ENCODE measurements at regions not wholly inside any gene's neighbourhood (a gene's known extent, or its start where the extent isn't known, plus 50 kb on each side); places are given as distances from the start of the nearest gene placed in this dataset.

GRCh38 chr14:53495846-53496343, 342.8 kb upstream of the DDHD1 start:
- ChIA-PET POLR2A (ENCODE audit: unreplicated experiment) (no interaction called here), CTCF (no interaction called here)
- no peak overlapping the region for H3K27ac ChIP-seq
- TF ChIP-seq CTCF (conservative IDR thresholded peaks at IDR 0.05) (no peak), EZH2 (IDR thresholded peaks at IDR 0.05; ENCODE audit: low read depth) (no peak)
- H3K4me3 ChIP-seq = no peak overlapping the region
- no peaks in the 10 kb centered on the region for H3F3A ChIP-seq (ENCODE audit: insufficient read depth, low read depth)
- BruUV-seq (replicated peaks) = no TSS peak
- H3K4me2 ChIP-seq = no peak overlapping the region
- no peaks in the 10 kb centered on the region for H3K79me2 ChIP-seq (ENCODE audit: low read depth)
- H3K27me3 ChIP-seq (ENCODE audit: insufficient read depth, low read depth) = no peaks in the 10 kb centered on the region
- peaks cover 5% of the 10 kb centered on the region; the same call in 1 of the 2 replicates for H3K9me2 ChIP-seq (ENCODE audit: insufficient read depth)
- 0 out of 2 replicates have a peak, but pooled peaks cover 3% of the 10 kb centered on the region for H3K4me1 ChIP-seq (replicated peaks; ENCODE audit: insufficient read depth)
- DNase-seq = no peak
- no peaks in the 10 kb centered on the region for H4K20me1 ChIP-seq (ENCODE audit: insufficient read depth)
- no peaks in the 10 kb centered on the region for H3K9me3 ChIP-seq (ENCODE audit: insufficient read depth, low read depth)
- H3K36me3 ChIP-seq (ENCODE audit: low read depth) = no peaks in the 10 kb centered on the region
- H2AFZ ChIP-seq = no peak overlapping the region
- intact Hi-C loops (cut with micrococcal nuclease; ENCODE audit: unreplicated experiment) = no loop called here

- Histone ChIP-seq H3K4me2 (no peak overlapping the region), H3K79me2 (ENCODE audit: low read depth) (no peaks in the 10 kb centered on the region), H3K27ac (no peak overlapping the region), H3K36me3 (ENCODE audit: low read depth) (no peaks in the 10 kb centered on the region), H4K20me1 (ENCODE audit: insufficient read depth) (no peaks in the 10 kb centered on the region), H3K4me1 (replicated peaks; ENCODE audit: insufficient read depth) (0 out of 2 replicates have a peak, but pooled peaks cover 3% of the 10 kb centered on the region), H3K9me2 (ENCODE audit: insufficient read depth) (peaks cover 5% of the 10 kb centered on the region; the same call in 1 of the 2 replicates), H2AFZ (no peak overlapping the region), H3F3A (ENCODE audit: insufficient read depth, low read depth) (no peaks in the 10 kb centered on the region), H3K4me3 (no peak overlapping the region), H3K9me3 (ENCODE audit: insufficient read depth, low read depth) (no peaks in the 10 kb centered on the region), H3K27me3 (ENCODE audit: insufficient read depth, low read depth) (no peaks in the 10 kb centered on the region)
- TF ChIP-seq EZH2 (IDR thresholded peaks at IDR 0.05; ENCODE audit: low read depth) = no peak
- TF ChIP-seq CTCF (conservative IDR thresholded peaks at IDR 0.05) = no peak
- ChIA-PET POLR2A (ENCODE audit: unreplicated experiment) (no interaction called here), CTCF (no interaction called here)
- intact Hi-C loops (cut with micrococcal nuclease; ENCODE audit: unreplicated experiment) = no loop called here
- no peak for DNase-seq
- BruUV-seq (replicated peaks) = no TSS peak
Measured at GRCh38 chr14:53494587-53494986, 341.5 kb upstream of the DDHD1 start.

GRCh38 chr14:53493860-53494259, 340.7 kb upstream of the DDHD1 start:
- peaks cover 5% of the 10 kb centered on the region; the same call in 1 of the 2 replicates for H3K9me2 ChIP-seq (ENCODE audit: insufficient read depth)
- no peak overlapping the region for H3K4me2 ChIP-seq
- H3K27me3 ChIP-seq (ENCODE audit: insufficient read depth, low read depth) = no peaks in the 10 kb centered on the region
- TF ChIP-seq CTCF (conservative IDR thresholded peaks at IDR 0.05) (no peak), EZH2 (IDR thresholded peaks at IDR 0.05; ENCODE audit: low read depth) (no peak)
- no peaks in the 10 kb centered on the region for H3K9me3 ChIP-seq (ENCODE audit: insufficient read depth, low read depth)
- intact Hi-C loops (cut with micrococcal nuclease; ENCODE audit: unreplicated experiment) = no loop called here
- ChIA-PET POLR2A (ENCODE audit: unreplicated experiment) (no interaction called here), CTCF (no interaction called here)
- H3F3A ChIP-seq (ENCODE audit: insufficient read depth, low read depth) = no peaks in the 10 kb centered on the region
- no peaks in the 10 kb centered on the region for H3K36me3 ChIP-seq (ENCODE audit: low read depth)
- no peak overlapping the region for H2AFZ ChIP-seq
- H3K4me3 ChIP-seq = no peak overlapping the region
- no TSS peak for BruUV-seq (replicated peaks)
- no peak for DNase-seq
- H3K79me2 ChIP-seq (ENCODE audit: low read depth) = no peaks in the 10 kb centered on the region
- H3K27ac ChIP-seq = no peak overlapping the region
- no peaks in the 10 kb centered on the region for H4K20me1 ChIP-seq (ENCODE audit: insufficient read depth)
- H3K4me1 ChIP-seq (replicated peaks; ENCODE audit: insufficient read depth) = 0 out of 2 replicates have a peak, but pooled peaks cover 3% of the 10 kb centered on the region
